GM19328 (cell line): ENCODE measurements at regions not wholly inside any gene's neighbourhood (a gene's known extent, or its start where the extent isn't known, plus 50 kb on each side); places are given as distances from the start of the nearest gene placed in this dataset.
"Not testable (repeated sequence)": the region's sequence is repeated elsewhere in the genome, so short reads cannot be mapped to it uniquely, and the experiment has no call there.

Source experiments
- ATAC-seq: cut with Tn5 transposase; IDR thresholded peaks from one replicate; pipeline ENCODE4 v1.9.1; 2021; ENCODE audit warnings: mild to moderate bottlenecking, moderate library complexity; ENCODE audit not compliant: unreplicated experiment

- no peak for ATAC-seq
These were observed 227.0 kb upstream of the SLITRK5 start for GRCh38 chr13:87444135-87444534.

- ATAC-seq, result no peak
These were observed 218.9 kb upstream of the SLITRK5 start for GRCh38 chr13:87452281-87452680.

DNA sequence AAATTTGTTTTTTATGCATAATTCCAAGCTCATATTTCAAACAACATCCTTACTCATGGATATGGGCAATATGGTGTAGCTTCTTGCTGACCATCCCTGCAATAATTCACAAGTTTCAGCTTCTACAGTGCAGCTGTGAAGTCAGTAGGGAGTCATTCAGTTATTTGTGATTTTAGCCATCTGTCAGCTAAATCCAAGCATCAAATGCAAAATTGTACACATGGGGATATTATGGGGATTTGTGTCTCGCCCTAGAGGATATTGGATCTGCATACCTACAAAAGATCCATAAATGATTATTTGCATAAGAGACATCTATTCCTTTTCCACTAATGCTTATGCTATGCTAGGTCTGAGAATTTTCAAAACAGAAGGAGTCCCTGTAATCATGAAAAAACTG lies 217.9 kb upstream of the SLITRK5 start:
- ATAC-seq, result no peak

- ATAC-seq, result no peak
These were observed 211.8 kb upstream of the SLITRK5 start for GRCh38 chr13:87459419-87459818.

- no peak for ATAC-seq
These were observed 173.7 kb upstream of the SLITRK5 start for GRCh38 chr13:87497426-87497825.

DNA sequence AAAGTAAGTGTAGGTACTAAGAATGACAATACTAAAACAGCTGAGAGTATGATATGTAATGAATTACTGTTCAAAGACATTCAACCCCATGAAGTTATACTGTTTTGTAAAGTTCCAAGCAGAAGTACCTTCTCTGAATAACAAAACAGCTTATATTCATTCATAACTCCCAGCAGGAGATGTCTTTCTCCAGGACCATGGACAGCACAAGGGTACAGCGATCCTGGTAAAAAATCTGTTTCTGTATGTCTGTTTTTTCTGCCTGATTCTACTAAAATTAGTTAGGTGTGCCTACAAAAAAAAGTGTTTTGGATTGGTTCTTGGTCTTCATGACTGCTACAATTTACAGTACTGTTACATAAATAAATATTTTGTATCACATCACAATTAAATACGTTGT lies 172.5 kb upstream of the SLITRK5 start:
- no peak for ATAC-seq

DNA sequence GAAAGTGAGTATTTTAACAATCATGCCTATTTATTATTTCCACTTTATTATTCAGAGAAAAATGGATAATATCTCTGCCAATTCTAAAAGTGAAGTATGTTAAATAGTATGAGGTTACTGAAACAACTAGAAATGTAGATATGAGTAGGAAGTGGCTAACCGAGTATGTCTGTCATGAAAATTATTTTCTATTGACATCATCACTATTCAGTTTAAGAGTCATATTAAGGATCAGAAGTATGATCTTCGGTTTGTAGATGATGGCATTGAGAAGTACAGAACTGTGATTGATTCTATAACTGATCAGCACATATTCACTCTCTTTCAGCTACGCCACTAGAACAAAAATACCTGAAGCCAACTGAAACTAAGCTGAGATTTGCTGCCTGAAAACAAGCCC lies 146.4 kb upstream of the SLITRK5 start:
- ATAC-seq, result no peak

DNA sequence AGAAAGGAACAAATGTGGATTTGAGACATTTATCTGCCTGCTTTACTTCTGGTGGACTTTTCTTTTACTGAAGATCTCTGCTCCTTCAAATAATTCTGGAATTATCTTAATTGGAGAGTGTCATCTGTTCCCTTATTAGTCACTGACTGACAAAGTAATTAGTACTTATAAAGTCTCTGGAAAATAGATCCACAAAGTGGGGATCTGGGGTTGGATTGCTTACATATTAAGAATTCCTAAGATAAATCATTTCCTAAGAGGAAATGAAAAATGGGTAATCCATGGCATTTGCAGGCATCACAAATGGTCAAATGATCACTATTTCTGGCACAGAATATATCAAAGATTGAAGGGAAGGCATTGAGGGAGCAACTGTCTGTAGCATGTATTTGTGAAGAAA lies 137.4 kb upstream of the SLITRK5 start:
- ATAC-seq, result no peak

- no peak for ATAC-seq
These were observed 135.3 kb upstream of the SLITRK5 start for GRCh38 chr13:87535911-87536310.

GRCh38 chr13:87536499-87536898 lies 134.7 kb upstream of the SLITRK5 start:
- ATAC-seq, result no peak

DNA sequence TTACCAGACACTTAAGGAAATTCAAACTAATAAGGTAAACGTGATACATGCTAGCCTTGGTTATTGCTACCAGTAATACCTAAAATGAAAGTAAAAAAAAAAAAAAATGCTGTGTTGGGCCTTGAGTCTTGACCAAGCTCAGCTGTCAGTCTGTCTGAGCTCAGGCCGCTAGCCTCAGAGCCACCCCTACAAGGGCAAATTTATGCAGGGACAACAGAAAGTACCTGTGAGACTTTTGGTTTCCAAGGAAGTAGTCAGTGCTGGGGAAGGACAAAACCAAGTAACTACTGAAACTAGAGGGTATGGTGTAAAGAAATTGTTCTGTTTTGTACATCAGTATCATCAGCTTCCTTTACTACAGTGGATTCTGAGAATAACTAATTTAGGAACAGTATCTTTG lies 134.3 kb upstream of the SLITRK5 start:
- peak; percentile 62 for ATAC-seq

- no peak for ATAC-seq
These were observed 133.2 kb upstream of the SLITRK5 start for GRCh38 chr13:87537951-87538350.

DNA sequence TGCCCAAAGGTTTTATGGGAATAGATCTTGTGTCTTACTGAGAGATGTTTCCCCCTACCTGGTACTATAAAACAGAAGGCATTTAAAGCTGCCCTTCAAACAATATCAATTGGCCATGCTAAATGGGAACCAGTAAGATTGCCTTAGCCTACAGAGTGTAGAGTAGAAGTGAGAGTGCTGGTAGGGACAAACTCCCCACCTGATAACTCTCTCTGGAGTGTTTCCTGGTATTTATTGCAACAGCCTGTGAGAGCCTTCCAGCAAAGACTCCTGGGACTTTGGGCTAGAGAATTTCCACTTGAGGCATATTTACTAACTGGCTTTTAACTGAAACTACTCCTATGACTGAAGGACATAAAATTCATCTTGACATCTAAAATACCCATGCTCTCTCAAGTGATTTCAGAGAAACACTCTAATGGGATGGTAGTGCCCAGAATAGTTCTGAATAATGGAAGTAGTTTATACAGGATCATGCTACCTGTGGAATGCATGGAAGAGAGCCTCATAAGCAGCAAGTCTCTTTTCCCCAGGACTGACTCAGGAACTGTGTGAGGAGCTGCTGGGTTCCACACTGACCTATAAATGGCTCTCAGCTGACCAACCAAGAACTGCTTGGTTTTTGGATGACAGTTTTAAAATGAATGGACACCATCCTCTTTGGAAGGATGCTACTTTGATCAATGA lies 132.7 kb upstream of the SLITRK5 start:
- ATAC-seq, result no peak

DNA sequence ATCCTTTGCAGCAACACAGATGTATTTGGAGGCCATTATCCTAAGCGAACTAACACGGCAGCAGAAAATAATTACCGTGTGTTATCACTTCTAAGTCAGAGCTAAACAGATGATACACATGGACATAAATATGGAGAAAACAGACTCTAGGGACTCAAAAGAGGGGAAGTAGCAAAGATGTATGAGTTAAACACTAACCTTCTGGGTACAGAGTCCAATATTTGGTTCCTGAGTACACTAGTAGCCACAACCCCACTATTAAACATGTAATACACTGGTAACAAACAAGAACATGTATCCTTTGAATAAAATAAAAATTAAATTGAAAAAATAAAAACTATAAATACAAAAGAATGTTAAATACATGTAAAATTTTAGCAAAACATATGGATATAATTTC lies 118.0 kb upstream of the SLITRK5 start:
- ATAC-seq, result no peak

DNA sequence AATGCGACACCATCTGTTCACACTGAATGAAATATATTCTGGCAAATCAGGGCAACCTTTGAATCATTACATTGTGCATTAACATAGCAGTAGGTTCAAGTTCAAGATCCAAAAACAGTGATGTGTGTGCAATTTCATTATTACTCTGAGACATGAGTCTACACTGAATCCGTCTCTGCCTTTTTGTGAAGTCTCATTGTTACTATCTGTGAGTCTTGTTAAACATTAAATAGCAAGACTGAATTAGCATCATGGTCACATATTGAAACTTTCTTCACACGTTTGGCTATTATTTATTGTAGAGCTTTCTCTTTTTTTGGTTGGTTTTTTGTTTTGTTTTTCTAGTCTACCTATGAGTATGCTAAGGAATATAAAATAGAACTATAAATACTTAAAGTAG lies 117.1 kb upstream of the SLITRK5 start:
- ATAC-seq, result no peak

DNA sequence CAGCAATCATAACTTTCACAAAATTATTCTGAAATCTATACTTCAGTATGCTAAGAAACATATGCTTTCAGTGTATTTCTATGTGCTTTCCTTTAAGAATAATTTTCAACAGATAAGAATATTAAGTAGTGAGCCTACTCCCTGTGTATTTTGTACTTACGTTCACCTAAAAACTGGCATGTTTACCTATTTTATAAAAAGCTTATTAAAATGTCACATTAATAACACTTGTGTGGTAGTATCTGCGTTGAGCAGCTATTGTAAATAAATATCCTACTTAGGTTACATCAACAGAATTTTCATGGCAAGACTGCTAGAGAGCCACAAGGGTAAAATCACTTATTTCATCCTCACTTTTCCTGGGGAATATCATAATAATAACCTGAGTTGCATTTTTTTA lies 113.4 kb upstream of the SLITRK5 start:
- no peak for ATAC-seq

DNA sequence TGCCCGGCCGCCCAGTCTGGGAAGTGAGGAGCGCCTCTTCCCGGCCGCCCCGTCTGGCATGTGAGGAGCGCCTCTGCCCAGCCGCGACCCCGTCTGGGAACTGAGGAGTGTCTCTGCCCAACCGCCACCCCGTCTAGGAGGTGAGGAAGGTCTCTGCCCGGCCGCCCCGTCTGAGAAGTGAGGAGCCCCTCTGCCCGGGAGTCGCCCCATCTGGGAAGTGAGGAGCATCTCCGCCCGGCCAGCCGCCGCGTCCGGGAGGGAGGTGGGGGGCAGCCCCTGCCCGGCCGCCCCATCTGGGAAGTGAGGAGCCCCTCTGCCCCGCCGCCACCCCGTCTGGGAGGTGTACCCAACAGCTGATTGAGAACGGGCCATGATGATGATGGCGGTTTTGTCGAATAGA lies 109.6 kb upstream of the SLITRK5 start:
- ATAC-seq, result not testable (repeated sequence)

DNA sequence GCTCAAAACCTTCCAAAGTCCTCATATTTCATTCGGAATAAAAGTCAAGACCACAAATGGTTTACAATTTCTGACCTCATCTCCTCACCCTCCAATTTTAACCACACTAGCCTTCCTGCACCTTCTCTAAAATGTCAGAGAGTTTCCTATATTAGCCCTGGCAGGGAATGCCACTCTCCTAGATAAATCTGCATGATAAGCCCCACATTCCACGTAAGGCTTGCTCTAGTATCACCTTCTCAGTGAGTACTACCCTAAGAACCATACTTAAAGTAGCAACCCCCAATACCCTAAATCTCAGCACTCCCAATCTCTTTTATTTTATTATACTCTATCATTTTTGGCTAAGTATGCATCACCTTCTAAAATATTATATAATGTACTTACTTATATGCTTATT lies 100.5 kb upstream of the SLITRK5 start:
- no peak for ATAC-seq

GRCh38 chr13:87582399-87582798 lies 88.8 kb upstream of the SLITRK5 start:
- ATAC-seq, result no peak

GRCh38 chr13:87590518-87590917 lies 80.7 kb upstream of the SLITRK5 start:
- ATAC-seq, result no peak

- not testable (repeated sequence) for ATAC-seq
These were observed 66.7 kb upstream of the SLITRK5 start for GRCh38 chr13:87604437-87604836.

- ATAC-seq, result no peak
These were observed 63.9 kb upstream of the SLITRK5 start for GRCh38 chr13:87607266-87607665.

DNA sequence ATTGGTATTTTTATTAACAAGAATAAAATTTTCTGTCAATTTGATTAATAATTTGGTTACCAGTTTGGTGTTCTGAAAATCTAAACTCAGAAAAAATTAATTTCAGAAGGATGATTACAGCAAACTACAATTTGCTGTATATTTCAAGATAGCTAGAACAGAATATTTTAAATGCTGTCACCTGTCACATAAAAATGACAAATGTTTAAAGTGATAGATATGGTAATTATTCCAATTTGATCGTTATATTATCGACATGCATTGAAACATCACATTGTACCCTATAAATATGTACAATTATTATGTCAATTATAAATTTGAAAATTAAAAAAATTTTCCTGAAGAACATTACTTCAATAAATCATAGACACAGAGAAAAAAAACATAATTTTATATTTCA lies 56.9 kb upstream of the SLITRK5 start:
- ATAC-seq, result no peak
